ENCODE measurements at regions not wholly inside any gene's neighbourhood (a gene's known extent, or its start where the extent isn't known, plus 50 kb on each side); places are given as distances from the start of the nearest gene placed in this dataset.

DNA sequence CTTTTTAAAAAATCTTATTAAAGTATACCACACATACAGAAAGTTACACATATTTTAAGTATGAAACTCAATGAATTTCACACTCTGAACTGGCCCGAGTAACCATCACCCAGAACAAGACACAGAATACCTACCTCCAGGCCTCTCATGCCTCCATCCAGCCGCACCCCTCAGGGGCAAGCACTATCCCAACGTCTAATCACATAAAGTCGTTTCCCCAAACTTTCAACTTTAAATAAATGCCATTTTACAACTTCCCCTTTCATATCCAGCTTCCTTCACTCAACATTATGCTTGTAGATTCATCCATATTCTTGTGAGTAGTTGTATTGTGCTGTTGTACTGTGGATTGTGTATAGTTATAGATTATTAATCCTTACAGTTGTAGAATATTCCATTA, 539.1 kb downstream of the CD83 start:
- CTCF ChIA-PET (ENCODE audit: unreplicated experiment), result no interaction called here
- POLR2A ChIA-PET, result interaction anchor here (0.6 to 2.0 kb wide), 5 partner anchors 10 to 464 kb away, joined by 3 to 8 read pairs (median 3); no protein-coding TSS in a partner anchor
- Histone ChIP-seq H3K9me3 (ENCODE audit: low read length) (no peaks in the 10 kb centered on the region), H2AFZ (ENCODE audit: low read length) (no peak overlapping the region; the same call in 1 of the 2 replicates), H3K27ac (ENCODE audit: low read depth, low read length, poor library complexity, severe bottlenecking) (peak overlapping the region; percentile 14), H3K9me2 (ENCODE audit: insufficient read depth, low read length) (no peaks in the 10 kb centered on the region), H4K20me1 (ENCODE audit: insufficient read depth, low read length) (no peaks in the 10 kb centered on the region), H3K79me2 (ENCODE audit: insufficient read depth, low read depth, low read length) (no peaks in the 10 kb centered on the region), H3K4me1 (ENCODE audit: insufficient read depth, low read length, poor library complexity, severe bottlenecking) (peaks cover 59% of the 10 kb centered on the region), H3K4me3 (ENCODE audit: low read depth, low read length, poor library complexity, severe bottlenecking) (peak overlapping the region; percentile 28), H3K4me2 (ENCODE audit: low read length) (peak overlapping the region; percentile 56), H3K36me3 (ENCODE audit: insufficient read depth, low read length) (no peaks in the 10 kb centered on the region)
- BruUV-seq (replicated peaks), result no TSS peak
- no peak for DNase-seq (ENCODE audit: low spot score)
- TF ChIP-seq, protein P1, sequence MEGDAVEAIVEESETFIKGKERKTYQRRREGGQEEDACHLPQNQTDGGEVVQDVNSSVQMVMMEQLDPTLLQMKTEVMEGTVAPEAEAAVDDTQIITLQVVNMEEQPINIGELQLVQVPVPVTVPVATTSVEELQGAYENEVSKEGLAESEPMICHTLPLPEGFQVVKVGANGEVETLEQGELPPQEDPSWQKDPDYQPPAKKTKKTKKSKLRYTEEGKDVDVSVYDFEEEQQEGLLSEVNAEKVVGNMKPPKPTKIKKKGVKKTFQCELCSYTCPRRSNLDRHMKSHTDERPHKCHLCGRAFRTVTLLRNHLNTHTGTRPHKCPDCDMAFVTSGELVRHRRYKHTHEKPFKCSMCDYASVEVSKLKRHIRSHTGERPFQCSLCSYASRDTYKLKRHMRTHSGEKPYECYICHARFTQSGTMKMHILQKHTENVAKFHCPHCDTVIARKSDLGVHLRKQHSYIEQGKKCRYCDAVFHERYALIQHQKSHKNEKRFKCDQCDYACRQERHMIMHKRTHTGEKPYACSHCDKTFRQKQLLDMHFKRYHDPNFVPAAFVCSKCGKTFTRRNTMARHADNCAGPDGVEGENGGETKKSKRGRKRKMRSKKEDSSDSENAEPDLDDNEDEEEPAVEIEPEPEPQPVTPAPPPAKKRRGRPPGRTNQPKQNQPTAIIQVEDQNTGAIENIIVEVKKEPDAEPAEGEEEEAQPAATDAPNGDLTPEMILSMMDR (conservative IDR thresholded peaks at IDR 0.05; ENCODE audit: low read length), result no peak
- no peak for TF ChIP-seq EZH2phosphoT487 (IDR thresholded peaks at IDR 0.05; ENCODE audit: borderline replicate concordance, low read depth, low read length)
- intact Hi-C loops (cut with micrococcal nuclease; ENCODE audit: unreplicated experiment), result no loop called here

DNA sequence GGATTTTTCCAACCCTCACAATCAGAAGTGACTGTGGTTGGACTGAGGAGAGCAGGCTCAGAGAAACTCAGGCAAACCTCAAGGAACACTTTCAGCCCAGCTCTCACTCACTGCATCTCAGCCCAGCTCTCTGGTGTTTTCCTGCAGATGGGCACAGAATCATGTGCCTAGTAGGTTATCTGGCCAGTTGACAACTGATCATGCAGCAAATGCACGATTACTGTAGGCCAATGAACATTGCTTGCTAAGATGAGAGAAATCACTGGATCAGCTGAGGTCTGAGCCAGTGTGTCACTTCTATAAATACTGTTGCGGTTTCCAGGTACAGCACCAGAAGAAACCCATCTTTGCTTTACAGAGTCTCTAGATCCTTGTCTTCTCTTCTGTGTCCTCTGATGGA, 540.5 kb downstream of the CD83 start:
- Histone ChIP-seq H2AFZ (ENCODE audit: low read length) (no peak overlapping the region), H3K9me3 (ENCODE audit: low read length) (no peaks in the 10 kb centered on the region), H3K4me1 (ENCODE audit: insufficient read depth, low read length, poor library complexity, severe bottlenecking) (peaks cover 73% of the 10 kb centered on the region), H3K79me2 (ENCODE audit: insufficient read depth, low read depth, low read length) (no peaks in the 10 kb centered on the region), H3K4me3 (ENCODE audit: low read depth, low read length, poor library complexity, severe bottlenecking) (no peak overlapping the region), H3K36me3 (ENCODE audit: insufficient read depth, low read length) (no peaks in the 10 kb centered on the region), H4K20me1 (ENCODE audit: insufficient read depth, low read length) (no peaks in the 10 kb centered on the region), H3K4me2 (ENCODE audit: low read length) (no peak overlapping the region), H3K9me2 (ENCODE audit: insufficient read depth, low read length) (no peaks in the 10 kb centered on the region), H3K27ac (ENCODE audit: low read depth, low read length, poor library complexity, severe bottlenecking) (no peak overlapping the region)
- no peak for DNase-seq (ENCODE audit: low spot score)
- CTCF ChIA-PET (ENCODE audit: unreplicated experiment), result no interaction called here
- BruUV-seq (replicated peaks), result no TSS peak
- intact Hi-C loops (cut with micrococcal nuclease; ENCODE audit: unreplicated experiment), result no loop called here
- POLR2A ChIA-PET, result no interaction called here
- no peak for TF ChIP-seq EZH2phosphoT487 (IDR thresholded peaks at IDR 0.05; ENCODE audit: borderline replicate concordance, low read depth, low read length)
- TF ChIP-seq, protein P1 (conservative IDR thresholded peaks at IDR 0.05; ENCODE audit: low read length), result no peak

DNA sequence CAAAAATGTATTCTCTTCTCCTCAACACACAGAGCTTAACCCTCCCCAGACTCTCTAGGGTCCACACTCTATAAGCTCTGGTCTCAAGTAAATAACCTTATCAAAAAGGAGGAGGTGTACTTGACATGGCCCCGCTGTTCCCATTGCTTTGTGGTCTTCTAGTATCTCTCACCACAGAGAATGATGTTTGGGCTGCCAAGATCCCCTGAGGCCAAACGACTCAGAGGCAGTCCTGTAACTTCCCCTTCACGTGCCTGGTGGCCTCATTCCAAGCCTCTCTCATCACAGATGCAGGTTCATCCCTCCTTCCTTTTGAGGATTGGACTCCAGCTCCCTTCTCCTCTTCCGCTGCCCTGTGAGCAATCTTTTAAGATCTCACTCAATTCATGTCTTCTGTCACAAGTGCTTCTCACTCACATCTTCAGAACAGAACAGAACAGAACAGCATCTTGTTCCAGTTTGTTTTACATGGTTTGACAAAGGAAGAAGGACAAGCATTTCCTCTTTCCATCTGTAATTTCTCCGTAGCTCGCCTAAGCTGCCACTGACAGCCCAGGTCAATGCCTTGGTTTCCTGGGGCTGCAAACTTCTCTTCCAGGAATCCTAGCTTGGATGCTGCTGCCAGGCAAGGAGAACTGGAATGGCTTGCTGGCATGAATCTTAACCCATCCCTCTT, 541.5 kb downstream of the CD83 start:
- H3K9me2 ChIP-seq (ENCODE audit: insufficient read depth, low read length), result no peaks in the 10 kb centered on the region
- TF ChIP-seq, protein P1 (conservative IDR thresholded peaks at IDR 0.05; ENCODE audit: low read length), result no peak
- no peak for TF ChIP-seq EZH2phosphoT487 (IDR thresholded peaks at IDR 0.05; ENCODE audit: borderline replicate concordance, low read depth, low read length)
- no peaks in the 10 kb centered on the region for H3K79me2 ChIP-seq (ENCODE audit: insufficient read depth, low read depth, low read length)
- intact Hi-C loops (cut with micrococcal nuclease; ENCODE audit: unreplicated experiment), result no loop called here
- no peak for DNase-seq (ENCODE audit: low spot score)
- H3K4me2 ChIP-seq (ENCODE audit: low read length), result 0 out of 2 replicates have a peak overlapping the region, but pooled peaks have one; percentile 4
- no peak overlapping the region for H3K4me3 ChIP-seq (ENCODE audit: low read depth, low read length, poor library complexity, severe bottlenecking)
- no peak overlapping the region for H3K27ac ChIP-seq (ENCODE audit: low read depth, low read length, poor library complexity, severe bottlenecking)
- H3K4me1 ChIP-seq (ENCODE audit: insufficient read depth, low read length, poor library complexity, severe bottlenecking), result peaks cover 83% of the 10 kb centered on the region
- ChIA-PET POLR2A (interaction anchor here (0.5 to 0.8 kb wide), 3 partner anchors 29 to 766 kb away, joined by 3 to 4 read pairs (median 4); no protein-coding TSS in a partner anchor), CTCF (ENCODE audit: unreplicated experiment) (no interaction called here)
- H4K20me1 ChIP-seq (ENCODE audit: insufficient read depth, low read length), result no peaks in the 10 kb centered on the region
- no peaks in the 10 kb centered on the region for H3K36me3 ChIP-seq (ENCODE audit: insufficient read depth, low read length)
- H3K9me3 ChIP-seq (ENCODE audit: low read length), result no peaks in the 10 kb centered on the region
- no peak overlapping the region for H2AFZ ChIP-seq (ENCODE audit: low read length)
- BruUV-seq (replicated peaks), result no TSS peak
